ENCODE measurements at regions not wholly inside any gene's neighbourhood (a gene's known extent, or its start where the extent isn't known, plus 50 kb on each side); places are given as distances from the start of the nearest gene placed in this dataset.
A peak's percentile ranks its signal among the peaks of the same experiment; 100 is the strongest.

- DNase-seq (ENCODE audit: low read depth) = no peak
- TF ChIP-seq, protein P1, sequence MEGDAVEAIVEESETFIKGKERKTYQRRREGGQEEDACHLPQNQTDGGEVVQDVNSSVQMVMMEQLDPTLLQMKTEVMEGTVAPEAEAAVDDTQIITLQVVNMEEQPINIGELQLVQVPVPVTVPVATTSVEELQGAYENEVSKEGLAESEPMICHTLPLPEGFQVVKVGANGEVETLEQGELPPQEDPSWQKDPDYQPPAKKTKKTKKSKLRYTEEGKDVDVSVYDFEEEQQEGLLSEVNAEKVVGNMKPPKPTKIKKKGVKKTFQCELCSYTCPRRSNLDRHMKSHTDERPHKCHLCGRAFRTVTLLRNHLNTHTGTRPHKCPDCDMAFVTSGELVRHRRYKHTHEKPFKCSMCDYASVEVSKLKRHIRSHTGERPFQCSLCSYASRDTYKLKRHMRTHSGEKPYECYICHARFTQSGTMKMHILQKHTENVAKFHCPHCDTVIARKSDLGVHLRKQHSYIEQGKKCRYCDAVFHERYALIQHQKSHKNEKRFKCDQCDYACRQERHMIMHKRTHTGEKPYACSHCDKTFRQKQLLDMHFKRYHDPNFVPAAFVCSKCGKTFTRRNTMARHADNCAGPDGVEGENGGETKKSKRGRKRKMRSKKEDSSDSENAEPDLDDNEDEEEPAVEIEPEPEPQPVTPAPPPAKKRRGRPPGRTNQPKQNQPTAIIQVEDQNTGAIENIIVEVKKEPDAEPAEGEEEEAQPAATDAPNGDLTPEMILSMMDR (conservative IDR thresholded peaks at IDR 0.05; ENCODE audit: low read depth, low read length) = no peak
Measured at GRCh38 chr10:108592956-108593355, 1330.4 kb downstream of the XPNPEP1 start.

GRCh38 chr10:108591417-108591816 is 1331.9 kb downstream of the XPNPEP1 start:
- TF ChIP-seq, protein P1 (conservative IDR thresholded peaks at IDR 0.05; ENCODE audit: low read depth, low read length) = no peak
- no peak for DNase-seq (ENCODE audit: low read depth)
- H3K4me3 ChIP-seq (ENCODE audit: low read depth, low read length) = no peak overlapping the region

More at GRCh38 chr10:108592956-108593355, 1330.4 kb downstream of the XPNPEP1 start:
- no peak overlapping the region for H3K4me3 ChIP-seq (ENCODE audit: low read depth, low read length)

GRCh38 chr10:108586424-108586823 is 1336.9 kb downstream of the XPNPEP1 start:
- TF ChIP-seq, protein P1 (conservative IDR thresholded peaks at IDR 0.05; ENCODE audit: low read depth, low read length) = no peak
- no peak overlapping the region for H3K4me3 ChIP-seq (ENCODE audit: low read depth, low read length)

DNA sequence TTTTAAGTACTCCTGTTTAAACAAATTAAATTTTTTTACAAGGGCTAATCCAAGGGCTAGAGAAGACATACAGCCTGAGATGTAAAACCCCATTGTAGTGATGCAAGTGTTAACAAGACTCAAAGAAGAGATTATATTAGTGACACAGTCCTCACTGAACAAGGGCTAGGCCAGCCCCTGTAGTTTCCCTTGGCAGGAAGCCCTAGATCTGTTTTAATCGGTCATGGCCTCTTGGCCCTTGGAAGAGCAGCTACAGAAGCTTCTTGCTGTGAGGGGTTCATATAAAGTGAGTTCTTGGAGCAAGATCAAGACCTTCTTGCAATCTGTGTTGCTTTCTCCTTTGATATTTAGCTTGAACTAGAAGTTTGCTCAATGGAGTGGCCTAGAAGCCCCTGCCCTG is 1339.4 kb downstream of the XPNPEP1 start:
- no peak for DNase-seq (ENCODE audit: low read depth)
- TF ChIP-seq, protein P1 (conservative IDR thresholded peaks at IDR 0.05; ENCODE audit: low read depth, low read length) = no peak
- no peak overlapping the region for H3K4me3 ChIP-seq (ENCODE audit: low read depth, low read length)

More at GRCh38 chr10:108586424-108586823, 1336.9 kb downstream of the XPNPEP1 start:
- no peak for DNase-seq (ENCODE audit: low read depth)

DNA sequence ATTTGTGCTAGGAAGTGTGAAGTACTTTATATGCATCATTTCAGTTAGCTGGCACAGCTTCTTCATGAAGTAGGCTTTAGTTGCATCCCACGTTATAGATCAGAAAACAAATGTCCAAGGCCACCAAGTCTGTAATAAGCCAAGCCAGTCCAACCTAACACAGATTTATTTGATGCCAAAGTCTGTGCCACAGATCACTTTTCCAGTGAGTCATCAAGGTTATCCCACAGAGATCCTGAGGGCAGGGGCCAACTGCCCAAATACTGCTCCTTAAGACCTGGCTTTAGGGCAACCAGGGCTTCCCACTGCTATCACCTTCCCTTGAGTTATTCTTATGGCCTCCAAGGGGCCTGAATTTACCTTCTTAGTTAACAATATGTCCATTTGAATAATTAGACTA is 1340.4 kb downstream of the XPNPEP1 start:
- TF ChIP-seq, protein P1 (conservative IDR thresholded peaks at IDR 0.05; ENCODE audit: low read depth, low read length) = no peak

GRCh38 chr10:108582387-108582786 is 1340.9 kb downstream of the XPNPEP1 start:
- TF ChIP-seq, protein P1 (conservative IDR thresholded peaks at IDR 0.05; ENCODE audit: low read depth, low read length) = no peak
- DNase-seq (ENCODE audit: low read depth) = peak; percentile 84
- no peak overlapping the region for H3K4me3 ChIP-seq (ENCODE audit: low read depth, low read length)

More for the DNA sequence above, 1340.4 kb downstream of the XPNPEP1 start:
- no peak for DNase-seq (ENCODE audit: low read depth)
- H3K4me3 ChIP-seq (ENCODE audit: low read depth, low read length) = no peak overlapping the region

DNA sequence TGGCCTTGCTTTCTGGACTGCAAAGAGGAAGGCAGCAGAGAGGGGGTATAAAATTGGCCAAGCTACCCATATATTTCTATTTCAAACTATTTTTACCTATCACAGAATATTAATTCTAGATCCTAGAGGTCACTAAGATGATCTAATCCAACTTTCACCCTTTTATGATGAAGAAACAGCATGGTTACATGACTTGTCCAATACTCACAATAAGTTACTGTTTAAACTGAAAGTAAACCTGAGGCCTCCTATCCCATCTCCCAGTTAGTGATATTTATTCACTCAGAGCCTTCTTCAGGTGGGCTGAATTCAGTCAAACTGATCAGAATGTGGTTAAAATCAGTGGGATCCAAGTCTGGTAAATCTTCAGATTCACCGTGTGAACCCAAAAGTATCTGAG is 1345.1 kb downstream of the XPNPEP1 start:
- TF ChIP-seq, protein P1 (conservative IDR thresholded peaks at IDR 0.05; ENCODE audit: low read depth, low read length) = no peak
- DNase-seq (ENCODE audit: low read depth) = no peak
- no peak overlapping the region for H3K4me3 ChIP-seq (ENCODE audit: low read depth, low read length)
